GM12892 (cell line): ENCODE measurements at regions not wholly inside any gene's neighbourhood (a gene's known extent, or its start where the extent isn't known, plus 50 kb on each side); places are given as distances from the start of the nearest gene placed in this dataset.
"Not testable (repeated sequence)": the region's sequence is repeated elsewhere in the genome, so short reads cannot be mapped to it uniquely, and the experiment has no call there.

ENCODE experiments used
- DNase-seq: peaks from one replicate; pipeline ENCODE4 v3.0.0; 2011; ENCODE audit not compliant: insufficient read length
- FAIRE-seq: peaks from 2 replicates; lab custom pipeline; 2011; peaks lifted over from hg19 to GRCh38; lab: Jason Lieb, UNC
- POLR2A ChIP-seq: IDR thresholded peaks from 2 replicates; pipeline ENCODE4 v1.6.1; 2011; ENCODE audit warnings: low read depth, low read length, control low read depth
- POLR2AphosphoS5 ChIP-seq: IDR thresholded peaks from 2 replicates; pipeline ENCODE4 v1.6.1; 2011; ENCODE audit warnings: low read depth, low read length, control low read depth
- TAF1 ChIP-seq: IDR thresholded peaks from 2 replicates; pipeline ENCODE4 v1.6.1; 2011; ENCODE audit warnings: low read depth, mild to moderate bottlenecking, control low read depth, low read length, borderline replicate concordance

- TF ChIP-seq POLR2AphosphoS5 (no peak), POLR2A (no peak), TAF1 (no peak)
- DNase-seq (no peak), FAIRE-seq (no peak)
Measured at GRCh38 chr19:29154163-29154562, 58.8 kb downstream of the UQCRFS1 start.

GRCh38 chr19:29145756-29146155 is 67.2 kb downstream of the UQCRFS1 start:
- no peak for FAIRE-seq
- TF ChIP-seq POLR2A (no peak), POLR2AphosphoS5 (no peak), TAF1 (no peak)

GRCh38 chr19:29143183-29143582 is 69.8 kb downstream of the UQCRFS1 start:
- DNase-seq: no peak
- TF ChIP-seq POLR2AphosphoS5 (no peak), POLR2A (no peak), TAF1 (no peak)
- FAIRE-seq: no peak

More at GRCh38 chr19:29145756-29146155, 67.2 kb downstream of the UQCRFS1 start:
- DNase-seq: no peak

- FAIRE-seq: no peak
- DNase-seq: no peak
- TF ChIP-seq POLR2A (no peak), POLR2AphosphoS5 (no peak), TAF1 (no peak)
Measured at GRCh38 chr19:29139227-29139626, 73.7 kb downstream of the UQCRFS1 start.

- FAIRE-seq, DNase-seq: not testable (repeated sequence)
Measured at GRCh38 chr19:29138206-29138605, 74.7 kb downstream of the UQCRFS1 start.

- no peak for TF ChIP-seq TAF1
- no peak for TF ChIP-seq POLR2AphosphoS5
- no peak for TF ChIP-seq POLR2A
- FAIRE-seq (no peak), DNase-seq (no peak)
Measured at GRCh38 chr19:29131456-29131855, 81.5 kb downstream of the UQCRFS1 start.

GRCh38 chr19:29129148-29129547 is 83.8 kb downstream of the UQCRFS1 start:
- FAIRE-seq: no peak
- DNase-seq: no peak
- TF ChIP-seq POLR2AphosphoS5 (no peak), POLR2A (no peak), TAF1 (no peak)

GRCh38 chr19:29128203-29128602 is 84.7 kb downstream of the UQCRFS1 start:
- TF ChIP-seq POLR2AphosphoS5: no peak
- no peak for TF ChIP-seq TAF1
- TF ChIP-seq POLR2A: no peak
- FAIRE-seq (no peak), DNase-seq (no peak)

GRCh38 chr19:29122185-29122584 is 90.8 kb downstream of the UQCRFS1 start:
- DNase-seq (no peak), FAIRE-seq (no peak)
- TF ChIP-seq POLR2A (no peak), POLR2AphosphoS5 (no peak), TAF1 (no peak)

GRCh38 chr19:29121684-29122083 is 91.3 kb downstream of the UQCRFS1 start:
- no peak for FAIRE-seq
- no peak for DNase-seq
- no peak for TF ChIP-seq POLR2AphosphoS5
- TF ChIP-seq POLR2A: no peak
- no peak for TF ChIP-seq TAF1

- DNase-seq (no peak), FAIRE-seq (no peak)
- TF ChIP-seq POLR2A (no peak), TAF1 (no peak), POLR2AphosphoS5 (no peak)
Measured at GRCh38 chr19:29120466-29120865, 92.5 kb downstream of the UQCRFS1 start.

GRCh38 chr19:29119590-29119989 is 93.4 kb downstream of the UQCRFS1 start:
- TF ChIP-seq POLR2AphosphoS5 (no peak), TAF1 (no peak), POLR2A (no peak)
- DNase-seq: no peak
- FAIRE-seq: no peak

GRCh38 chr19:29118389-29118788 is 94.6 kb downstream of the UQCRFS1 start:
- no peak for FAIRE-seq
- no peak for DNase-seq
- TF ChIP-seq POLR2AphosphoS5 (no peak), POLR2A (no peak), TAF1 (no peak)
